Erythroblast (primary cell): ENCODE measurements at regions not wholly inside any gene's neighbourhood (a gene's known extent, or its start where the extent isn't known, plus 50 kb on each side); places are given as distances from the start of the nearest gene placed in this dataset.

ENCODE experiments used
- GATA1 ChIP-seq: IDR thresholded peaks from 2 replicates; pipeline ENCODE4 v1.6.1; 2011; ENCODE audit warnings: low read depth, mild to moderate bottlenecking, control low read depth, low read length, moderate library complexity
- POLR2A ChIP-seq: IDR thresholded peaks from 2 replicates; pipeline ENCODE4 v1.6.1; 2011; ENCODE audit warnings: mild to moderate bottlenecking, low read length

GRCh38 chr4:67103001-67103747, 442.1 kb downstream of the CENPC start:
- no peak for TF ChIP-seq POLR2A
- TF ChIP-seq GATA1 = no peak
